ENCODE measurements at regions not wholly inside any gene's neighbourhood (a gene's known extent, or its start where the extent isn't known, plus 50 kb on each side); places are given as distances from the start of the nearest gene placed in this dataset.

DNA sequence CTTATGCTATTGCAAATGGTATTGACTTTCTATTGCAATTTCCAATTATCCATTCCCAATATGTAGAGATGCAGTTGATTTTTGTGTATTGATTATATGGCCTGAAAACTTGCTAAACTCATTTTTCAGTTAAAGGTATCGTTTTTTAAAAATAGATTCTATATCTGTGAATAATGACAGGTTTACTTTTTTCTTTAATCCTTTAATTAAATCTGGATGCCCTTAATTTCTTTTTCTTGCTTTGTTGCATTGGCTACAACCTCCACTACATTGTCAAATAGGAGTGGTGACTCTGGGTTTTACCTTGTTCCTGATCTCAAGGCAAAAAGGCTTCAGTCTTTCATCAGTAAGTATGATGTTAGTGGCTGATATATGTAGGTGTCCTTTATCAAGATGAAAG, 522.4 kb downstream of the MATN1 start:
- no peak for DNase-seq (ENCODE audit: low spot score in 2 of 2)
- no peak for FAIRE-seq

DNA sequence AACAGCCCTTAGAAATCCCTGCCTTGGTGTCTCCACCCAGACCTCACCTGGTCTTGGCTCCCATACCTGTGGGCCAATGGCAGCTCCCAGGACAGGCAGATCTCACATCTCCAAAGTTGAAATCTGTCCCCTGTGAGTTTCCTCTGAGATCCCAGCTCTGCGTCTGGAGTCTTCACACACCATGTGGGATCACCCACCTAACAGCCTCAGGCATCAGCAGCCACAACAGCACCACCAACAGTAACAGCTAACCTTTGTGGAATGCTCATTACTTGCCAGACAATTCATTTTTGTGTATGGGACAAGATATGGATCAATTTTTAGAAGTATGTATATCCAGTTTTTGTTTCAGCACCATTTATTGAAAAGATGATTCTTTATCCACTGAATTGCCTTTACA, 523.2 kb downstream of the MATN1 start:
- no peak for FAIRE-seq
- no peak for DNase-seq (ENCODE audit: low spot score in 2 of 2)

DNA sequence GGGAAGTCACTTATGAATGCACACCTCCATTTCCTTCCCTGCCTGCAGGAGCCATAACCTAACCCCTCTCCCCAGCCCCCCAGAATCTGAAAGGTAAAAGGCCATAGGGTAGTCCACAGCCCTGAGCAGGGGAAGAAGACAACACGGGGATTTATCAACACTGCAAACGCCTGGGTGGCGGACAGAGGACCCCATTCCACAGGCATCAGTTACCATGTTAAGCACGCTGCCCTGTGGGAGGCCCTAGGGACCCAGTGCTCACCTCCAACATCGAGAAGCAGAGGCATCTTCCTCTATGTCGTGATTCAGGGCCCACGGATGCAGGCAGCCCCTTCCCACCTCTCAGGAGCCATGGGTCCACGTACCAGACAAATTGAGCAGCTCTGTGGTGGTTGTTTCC, 523.8 kb downstream of the MATN1 start:
- DNase-seq (ENCODE audit: low spot score in 2 of 2) (no peak), FAIRE-seq (no peak)

DNA sequence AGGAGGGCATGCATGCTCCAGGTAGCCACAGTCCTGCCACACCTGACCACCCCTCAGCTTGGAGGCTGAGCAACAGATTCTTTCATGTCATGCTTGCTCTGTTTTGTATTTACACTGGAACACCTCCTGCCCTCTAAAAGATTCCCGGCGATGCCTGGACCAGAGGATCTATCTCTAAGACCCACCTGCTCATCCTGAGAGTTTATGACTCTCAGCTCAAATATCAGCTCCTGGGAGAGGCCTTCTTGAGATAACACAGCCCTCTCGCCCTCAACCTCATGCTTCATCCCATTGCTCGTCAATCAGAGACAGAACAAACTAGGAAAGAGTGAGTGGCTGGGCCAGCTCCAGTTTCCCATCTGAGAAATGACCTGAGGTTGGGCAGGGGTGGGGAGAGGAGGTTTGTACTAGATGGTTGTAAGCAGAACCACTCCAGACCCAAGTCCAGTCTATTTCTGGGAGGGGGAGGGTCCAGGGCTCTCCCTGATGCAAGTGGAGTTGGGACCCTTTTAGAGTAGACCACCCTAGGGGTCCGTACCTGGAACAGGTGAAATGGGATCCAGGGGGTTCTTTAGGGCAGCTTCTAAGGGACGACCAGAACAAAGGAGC, 524.5 kb downstream of the MATN1 start:
- no peak for DNase-seq (ENCODE audit: low spot score in 2 of 2)
- no peak for FAIRE-seq

DNA sequence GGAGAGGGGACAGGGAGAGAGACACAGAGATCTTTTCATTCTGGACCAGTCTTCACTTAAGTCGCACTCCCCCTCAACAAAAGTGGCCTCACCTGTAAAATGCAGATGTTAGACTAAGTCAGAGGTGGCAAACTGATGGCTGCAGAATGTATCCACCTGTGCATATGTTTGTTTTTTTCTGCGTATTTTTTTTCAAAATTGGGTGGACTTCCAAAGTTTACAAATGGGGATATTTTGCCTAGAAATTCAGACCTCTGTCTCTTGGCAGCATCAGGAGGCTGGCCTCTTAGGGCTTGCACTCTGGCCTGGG, 525.0 kb downstream of the MATN1 start:
- DNase-seq (ENCODE audit: low spot score in 2 of 2): no peak
- FAIRE-seq: no peak

DNA sequence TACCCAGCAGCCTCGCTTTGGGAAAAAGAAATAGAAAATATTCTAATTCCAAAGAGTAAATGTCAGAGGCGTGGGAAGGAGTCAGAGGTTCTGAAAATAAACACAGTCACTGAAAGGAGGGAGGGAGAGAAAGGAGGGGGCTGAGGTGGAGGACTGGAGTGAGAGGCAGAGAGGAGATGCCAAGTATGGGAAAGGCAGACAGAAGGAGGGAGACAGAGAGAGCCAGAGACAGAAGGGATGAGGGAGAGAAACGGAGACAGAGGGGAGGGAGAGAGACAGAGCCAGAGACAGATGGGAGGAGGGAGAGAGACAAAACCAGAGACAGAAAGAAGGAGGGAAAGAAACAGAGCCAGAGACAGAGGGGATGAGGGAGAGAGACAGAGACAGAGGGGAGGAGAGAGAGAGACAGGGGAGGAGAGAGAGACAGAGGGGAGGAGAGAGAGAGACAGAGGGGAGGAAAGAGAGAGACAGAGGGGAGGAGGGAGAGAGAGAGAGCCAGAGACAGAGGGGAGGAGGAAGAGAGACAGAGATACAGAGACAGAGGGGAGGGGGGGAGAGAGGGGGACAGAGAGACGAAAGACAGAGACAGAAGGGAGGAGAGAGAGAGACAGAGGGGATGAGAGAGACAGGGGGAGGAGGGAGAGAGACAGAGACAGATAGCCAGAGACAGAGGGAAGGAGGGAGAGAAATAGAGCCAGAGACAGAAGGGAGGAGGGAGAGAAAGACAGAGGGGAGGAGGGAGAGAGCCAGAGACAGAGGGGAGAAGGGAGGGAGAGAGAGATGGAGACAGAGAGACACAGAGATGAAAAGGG, 525.5 kb downstream of the MATN1 start:
- FAIRE-seq (no peak), DNase-seq (ENCODE audit: low spot score in 2 of 2) (no peak)

DNA sequence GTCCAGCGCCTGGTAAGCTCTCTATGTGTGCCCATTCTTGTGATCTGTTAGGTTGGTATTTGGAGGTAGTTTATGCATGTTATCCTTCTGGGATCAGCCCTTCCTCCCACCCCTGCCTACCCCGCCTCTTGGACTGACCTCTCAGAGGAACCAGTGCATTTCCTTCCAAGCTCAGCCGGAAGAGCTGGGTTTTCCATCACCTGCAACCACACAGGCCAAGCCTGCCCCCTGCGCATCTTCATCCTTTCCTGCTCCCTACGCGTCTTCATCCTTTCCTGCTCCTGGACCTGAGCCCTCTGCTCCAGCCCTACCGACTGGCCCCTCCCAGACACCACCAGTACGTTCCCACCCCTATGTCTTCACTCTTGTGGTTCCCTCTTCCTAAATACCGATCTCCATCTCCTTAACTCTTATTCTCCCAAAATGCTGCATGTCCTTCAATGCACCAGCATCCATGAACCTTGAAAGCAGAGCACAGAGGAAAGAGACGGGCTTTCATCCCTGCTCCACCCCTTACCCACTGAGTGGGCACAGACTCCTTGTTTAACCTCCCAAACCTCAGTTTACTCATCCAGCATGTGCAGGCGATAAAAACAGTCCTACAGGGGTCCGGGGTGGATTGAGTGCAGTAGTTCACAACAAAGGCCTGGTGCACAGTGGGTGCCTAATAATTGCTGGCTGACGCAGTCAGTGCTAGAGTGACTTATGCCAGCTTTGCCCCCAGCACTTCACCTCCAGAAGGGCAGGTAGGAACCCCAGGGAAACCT, 526.3 kb downstream of the MATN1 start:
- no peak for FAIRE-seq
- DNase-seq (ENCODE audit: low spot score in 2 of 2): no peak

DNA sequence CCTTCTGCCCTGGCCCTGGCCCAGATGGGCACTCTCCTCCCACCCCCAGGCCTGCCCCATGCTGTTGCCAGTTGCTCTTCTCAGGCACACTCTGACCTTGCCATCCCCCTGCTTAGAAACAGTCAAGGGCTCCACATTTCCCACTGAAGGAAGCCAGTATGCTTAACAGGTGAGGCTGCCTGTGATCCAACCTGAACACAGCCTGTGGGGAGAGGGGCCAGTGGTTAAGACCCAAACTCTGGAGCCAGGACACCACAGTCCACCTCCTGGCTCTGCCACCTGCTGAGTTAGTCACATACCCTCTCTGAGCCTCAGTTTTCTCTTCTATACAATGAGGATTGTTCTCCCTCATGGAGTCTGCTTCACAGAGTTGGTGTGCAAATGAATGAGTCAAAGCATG, 526.9 kb downstream of the MATN1 start:
- FAIRE-seq (no peak), DNase-seq (ENCODE audit: low spot score in 2 of 2) (no peak)

DNA sequence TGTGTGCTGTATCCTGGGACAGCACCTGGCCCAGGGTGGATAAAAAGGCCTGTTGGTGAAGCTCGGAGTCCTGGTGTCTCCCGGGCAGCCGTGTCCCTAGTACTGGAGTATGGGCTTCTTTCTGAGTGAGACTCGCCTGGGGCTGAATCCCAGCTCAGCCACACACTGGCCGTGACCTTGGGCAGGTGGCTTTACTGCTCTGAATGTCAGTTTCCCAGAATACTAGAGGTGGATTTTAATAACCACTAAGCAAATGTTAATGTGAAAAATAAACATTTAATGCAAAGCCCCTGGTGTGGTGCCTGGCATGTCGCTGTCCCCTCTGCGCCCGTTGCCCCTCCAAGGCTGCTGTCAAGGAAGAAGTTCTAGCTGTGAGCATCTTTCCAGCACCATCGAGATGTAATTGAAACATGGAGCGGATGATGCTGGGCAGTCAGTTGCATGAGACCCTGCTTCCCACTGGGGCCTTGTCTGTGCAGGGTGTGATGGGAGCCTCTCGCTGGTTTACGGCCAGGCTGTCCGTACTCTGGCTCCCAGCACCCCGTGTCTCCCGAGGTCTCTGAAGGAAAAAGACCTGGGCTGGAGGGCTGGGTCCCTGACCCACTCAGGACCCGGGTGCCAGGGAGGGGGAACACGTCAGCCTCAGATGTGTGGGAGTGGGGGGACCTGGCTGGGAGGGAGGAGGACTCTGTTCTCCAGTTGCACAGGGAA, 527.8 kb downstream of the MATN1 start:
- no peak for DNase-seq (ENCODE audit: low spot score in 2 of 2)
- no peak for FAIRE-seq

DNA sequence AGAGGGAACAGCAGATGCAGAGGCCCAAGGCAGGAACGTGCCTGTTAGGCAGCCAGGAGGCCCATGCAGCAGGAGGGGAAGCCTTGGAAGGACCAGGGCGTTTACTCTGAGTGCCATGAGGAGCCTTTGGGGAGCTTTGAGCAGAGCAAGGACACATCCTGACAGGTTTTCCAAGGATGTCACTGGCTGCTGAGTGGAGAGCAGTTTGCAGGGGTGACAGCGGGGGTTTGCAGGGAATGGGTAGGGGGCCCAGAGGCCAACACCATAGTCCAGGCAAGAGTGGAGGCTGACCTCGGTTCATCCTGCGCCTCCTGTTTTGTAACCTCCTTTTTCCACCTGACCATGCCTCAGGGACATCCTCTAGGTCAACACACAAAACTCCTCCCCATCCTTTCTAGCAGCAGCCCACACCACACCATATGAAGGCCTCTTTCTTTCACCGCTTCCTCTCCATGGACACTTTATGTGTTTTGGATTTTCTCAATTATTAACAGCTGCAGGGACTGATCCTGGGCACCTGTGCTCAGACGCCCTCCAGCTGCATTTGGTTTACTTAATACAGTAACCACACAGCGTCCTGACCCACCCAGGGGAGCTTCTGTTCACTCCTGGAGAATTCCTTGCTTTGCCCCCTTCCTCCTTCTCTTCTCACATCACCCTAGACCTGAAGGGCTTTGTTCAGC, 528.5 kb downstream of the MATN1 start:
- no peak for FAIRE-seq
- no peak for DNase-seq (ENCODE audit: low spot score in 2 of 2)

DNA sequence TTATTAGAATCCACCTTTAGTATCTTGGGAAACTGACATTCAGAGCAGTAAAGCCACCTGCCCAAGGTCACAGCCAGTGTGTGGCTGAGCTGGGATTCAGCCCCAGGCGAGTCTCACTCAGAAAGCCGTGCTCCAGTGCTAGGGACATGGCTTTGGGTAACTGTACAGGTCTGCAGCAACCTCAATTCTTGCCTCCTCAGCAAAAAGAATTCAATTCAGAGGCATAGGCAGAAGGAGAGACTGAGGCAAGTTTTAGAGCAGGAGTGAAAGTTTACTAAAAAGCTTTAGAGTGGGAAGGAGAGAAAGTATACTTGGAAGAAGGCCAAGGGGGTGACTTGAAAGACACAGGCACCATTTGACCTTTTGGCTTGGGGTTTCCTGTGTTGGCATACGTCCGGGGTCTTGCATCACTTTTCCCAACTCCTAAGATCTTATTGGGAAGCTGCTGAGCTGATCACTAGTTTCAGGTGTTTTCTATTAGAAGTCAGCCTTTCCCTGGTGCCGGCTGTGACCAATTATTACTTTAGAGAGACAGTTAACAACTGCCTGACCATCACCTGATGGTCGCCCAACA, 529.3 kb downstream of the MATN1 start:
- FAIRE-seq (no peak), DNase-seq (ENCODE audit: low spot score in 2 of 2) (no peak)

DNA sequence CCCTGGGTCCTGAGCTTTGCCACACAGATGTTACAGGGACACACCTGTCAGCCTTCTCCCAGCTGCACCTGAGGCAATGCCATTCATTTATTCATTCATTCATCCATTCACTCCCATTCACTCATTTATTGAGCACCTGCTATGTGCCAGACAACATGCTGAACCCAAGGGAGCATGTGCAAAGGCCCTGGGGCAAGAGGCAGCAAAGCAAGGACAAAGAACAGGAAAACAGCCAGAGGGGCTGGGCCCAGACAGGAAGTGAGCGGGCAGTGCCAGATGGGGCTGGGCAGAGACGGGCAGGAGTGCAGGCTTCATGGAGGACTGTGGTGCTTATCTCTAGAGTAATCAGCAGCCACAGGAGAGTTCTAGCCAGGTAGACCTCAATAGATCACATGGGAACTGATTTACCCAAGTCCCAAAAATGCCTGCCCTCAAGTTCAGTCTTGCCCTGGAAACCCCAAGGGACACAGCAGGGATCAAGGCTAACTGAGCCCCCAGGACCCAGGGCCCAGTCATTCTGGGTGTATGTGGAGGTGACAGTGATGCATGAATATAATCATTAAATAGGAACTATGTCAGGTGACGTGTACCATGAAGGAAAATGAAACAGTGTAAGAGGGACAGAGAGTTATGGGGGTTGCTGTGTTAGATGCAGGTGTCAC, 530.3 kb downstream of the MATN1 start:
- FAIRE-seq (no peak), DNase-seq (ENCODE audit: low spot score in 2 of 2) (no peak)

DNA sequence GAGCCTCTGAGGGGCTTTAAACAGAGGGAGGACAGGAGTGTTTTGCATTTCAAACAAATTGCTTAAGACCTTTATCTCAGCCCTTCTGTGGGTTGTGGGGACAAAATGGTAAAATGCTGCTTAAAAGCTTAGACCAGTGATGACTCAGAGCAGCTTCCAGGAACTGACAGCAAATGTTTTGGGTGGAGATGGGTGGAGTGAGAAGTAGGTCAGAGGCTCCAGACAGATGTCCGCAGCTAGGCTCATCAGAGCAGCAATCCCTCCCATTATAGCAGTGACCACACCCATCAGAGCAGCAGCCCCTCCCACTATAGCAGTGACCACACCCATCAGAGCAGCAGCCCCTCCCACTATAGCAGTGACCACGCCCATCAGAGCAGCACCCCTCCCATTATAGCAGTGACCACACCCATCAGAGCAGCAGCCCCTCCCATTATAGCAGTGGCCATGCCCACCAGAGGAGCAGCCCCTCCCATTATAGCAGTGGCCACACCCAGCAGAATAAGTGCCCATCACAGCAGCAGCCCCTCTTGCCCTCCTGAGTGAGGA, 532.2 kb downstream of the MATN1 start:
- peak in 1 of 2 donors; percentile 35 for DNase-seq (ENCODE audit: low spot score in 2 of 2)
- FAIRE-seq: no peak

DNA sequence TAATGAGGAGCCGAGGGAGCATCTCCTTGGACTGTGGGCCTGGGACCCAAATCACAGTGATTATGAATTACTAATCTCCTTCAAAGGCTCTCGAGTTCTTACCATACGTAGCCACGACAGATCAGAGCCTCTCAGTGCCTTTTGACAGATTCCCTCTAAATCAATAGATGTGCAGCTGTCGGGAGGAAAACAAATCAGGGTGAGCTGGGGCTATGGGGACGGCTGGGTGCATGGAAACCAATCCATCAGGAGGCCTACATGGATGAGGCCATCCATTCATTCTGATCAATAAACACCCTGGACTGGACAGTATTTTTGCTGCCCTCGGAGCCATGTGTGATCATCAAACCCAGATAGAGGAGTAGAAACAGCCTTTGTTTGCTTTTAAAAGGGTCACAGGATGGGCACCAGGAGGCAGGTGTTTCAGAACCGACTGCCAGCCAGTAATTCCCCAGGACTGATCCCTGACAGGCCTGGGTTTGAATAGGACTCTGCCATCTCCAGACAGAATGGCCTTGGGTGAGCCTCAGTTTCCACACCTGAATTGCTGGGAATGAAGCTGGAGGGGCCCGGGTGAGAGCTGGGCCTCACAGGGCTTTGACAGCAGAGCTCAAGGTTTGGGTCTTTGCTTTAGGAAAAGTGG, 532.8 kb downstream of the MATN1 start:
- DNase-seq (ENCODE audit: low spot score in 2 of 2): no peak
- FAIRE-seq: no peak

DNA sequence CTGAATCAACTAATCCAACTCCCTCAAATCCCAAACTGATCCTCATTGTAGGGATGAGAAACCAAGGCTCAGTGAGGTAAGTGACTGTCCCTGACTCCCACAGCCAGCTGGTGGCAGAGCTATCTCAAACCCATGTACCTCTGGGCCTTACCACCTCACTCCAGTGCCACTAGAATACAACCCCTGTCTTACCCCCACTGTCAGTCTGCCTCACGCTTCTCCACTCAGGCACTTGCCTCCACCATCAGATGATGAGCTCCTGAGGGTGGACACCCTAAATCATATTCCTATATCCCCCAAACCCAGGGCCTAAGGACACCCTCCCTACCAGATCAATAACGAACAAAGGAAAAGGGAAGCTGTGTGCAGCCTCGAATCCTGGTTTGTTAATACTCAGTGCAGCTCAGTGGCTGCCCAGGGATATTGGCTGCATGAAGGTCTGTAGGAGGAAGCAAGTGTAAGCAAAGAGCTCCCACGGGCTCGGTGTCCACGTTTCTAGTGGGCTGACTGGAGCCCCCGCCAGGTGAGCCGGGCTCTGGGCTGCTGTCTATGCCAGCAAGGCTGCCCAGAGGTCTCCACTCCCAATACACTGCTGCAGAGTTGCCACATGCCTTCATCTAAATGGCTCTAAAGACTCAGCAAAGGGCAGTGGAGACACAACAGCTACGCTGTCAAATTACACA, 533.4 kb downstream of the MATN1 start:
- FAIRE-seq (no peak), DNase-seq (ENCODE audit: low spot score in 2 of 2) (no peak)

DNA sequence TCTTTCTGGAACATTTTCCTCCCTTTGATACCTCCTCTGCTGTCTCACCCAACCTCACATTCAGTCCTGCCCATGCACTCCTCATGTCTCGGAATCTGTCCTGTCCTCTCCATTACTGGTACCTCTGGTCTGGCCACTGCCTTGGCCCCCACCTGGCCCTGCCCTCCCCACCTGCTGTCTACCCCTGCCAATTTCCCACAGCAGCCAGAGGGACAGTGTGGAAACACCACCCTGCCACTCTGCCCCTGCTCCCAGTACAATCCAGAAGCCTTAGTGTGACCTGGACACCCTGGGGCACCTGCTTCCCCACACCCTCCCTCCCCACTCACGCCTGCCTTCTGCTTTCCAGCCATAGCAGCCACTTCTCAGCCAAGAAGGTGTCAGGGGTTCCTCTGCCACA, 534.4 kb downstream of the MATN1 start:
- no peak for FAIRE-seq
- DNase-seq (ENCODE audit: low spot score in 2 of 2): no peak

DNA sequence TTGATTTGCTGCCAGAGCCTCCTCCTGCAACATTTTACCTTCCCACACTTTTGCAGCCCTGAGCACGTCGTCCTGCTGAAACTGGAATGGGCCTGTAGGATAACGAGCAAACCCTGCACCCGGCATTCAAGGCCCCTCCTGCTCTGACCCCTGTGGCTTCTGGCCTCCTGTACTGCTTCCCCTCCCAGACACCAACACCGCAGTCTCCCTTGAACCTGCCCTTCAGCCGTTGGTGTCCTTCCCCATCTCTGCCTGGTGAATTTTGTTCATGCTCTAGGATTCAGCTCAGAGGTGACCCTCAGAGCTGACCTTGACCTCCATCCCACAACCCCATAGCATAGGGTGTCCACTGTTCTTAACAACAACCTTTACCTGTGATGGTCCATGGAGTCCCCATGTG, 535.1 kb downstream of the MATN1 start:
- DNase-seq (ENCODE audit: low spot score in 2 of 2) (no peak), FAIRE-seq (no peak)

DNA sequence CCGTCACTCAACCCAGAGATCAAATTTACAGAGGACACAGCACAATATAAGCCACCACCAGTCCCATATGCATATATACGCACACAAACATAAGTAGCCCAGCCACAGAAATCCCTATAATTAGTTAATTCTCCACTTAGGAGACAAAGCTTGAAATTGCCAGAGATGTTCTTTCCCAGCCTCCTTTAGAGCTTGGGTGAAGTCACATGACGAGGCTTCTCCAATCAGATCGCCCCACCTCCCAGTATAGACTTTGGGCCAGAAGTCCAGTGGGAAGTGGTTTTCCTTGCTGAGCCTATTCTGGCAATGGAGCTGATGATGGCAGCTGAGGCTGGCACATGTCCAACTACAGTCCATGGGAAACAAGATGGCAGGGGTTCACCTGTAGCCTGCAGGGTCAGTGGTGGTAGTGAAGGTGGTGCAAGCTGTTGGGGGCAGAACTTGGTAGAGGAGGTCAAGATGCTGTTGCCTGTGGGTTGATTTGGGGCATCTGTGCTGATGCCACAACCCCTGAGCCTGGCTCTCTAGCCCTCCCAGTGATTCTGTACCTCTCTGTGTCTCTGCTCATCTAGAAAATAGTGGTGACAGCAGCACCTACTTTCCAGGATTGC, 535.9 kb downstream of the MATN1 start:
- no peak for FAIRE-seq
- DNase-seq (ENCODE audit: low spot score in 2 of 2): no peak

Measured in frontal cortex (tissue), 3 donors.